ENCODE measurements at regions not wholly inside any gene's neighbourhood (a gene's known extent, or its start where the extent isn't known, plus 50 kb on each side); places are given as distances from the start of the nearest gene placed in this dataset.

DNA sequence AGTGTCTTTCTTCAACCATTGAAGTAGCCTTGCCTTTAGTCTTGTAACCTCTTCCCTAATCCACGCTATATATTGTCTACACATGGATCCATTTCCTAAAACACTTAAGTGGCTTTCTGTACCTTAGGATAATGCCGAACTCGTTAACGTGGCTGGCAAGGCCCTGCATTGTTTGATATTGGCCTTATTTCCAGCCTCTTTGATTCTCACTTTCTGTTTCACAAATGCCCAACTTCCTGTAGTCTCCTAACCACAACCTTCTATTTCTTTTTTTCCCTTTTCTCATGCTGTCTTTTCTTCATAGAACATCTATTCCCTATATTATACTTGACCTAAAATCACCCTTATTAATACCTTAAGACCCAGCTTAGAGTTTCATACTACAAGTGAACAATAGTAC lies 536.0 kb downstream of the LMO4 start:
- FAIRE-seq (no peak), DNase-seq (no peak)
- Histone ChIP-seq H3K27ac (ENCODE audit: low read depth in 2 of 2, low read length in 2 of 2) (no peak overlapping the region), H3K4me3 (ENCODE audit: low read length in 3 of 3) (no peak overlapping the region), H3K27me3 (ENCODE audit: control insufficient read depth, insufficient read depth, low read length) (no peaks in the 10 kb centered on the region), H3K9me3 (ENCODE audit: control insufficient read depth in 2 of 3, insufficient read depth in 1 of 3, low read length in 3 of 3) (peaks cover 0 to 5% (median 0%) of the 10 kb centered on the region in 3 donors), H3K36me3 (ENCODE audit: control insufficient read depth in 2 of 3, insufficient read depth in 3 of 3, low read length in 3 of 3) (no peaks in the 10 kb centered on the region), H3K4me1 (ENCODE audit: control insufficient read depth in 2 of 3, insufficient read depth in 2 of 3, low read depth in 1 of 3, low read length in 3 of 3) (no peaks in the 10 kb centered on the region), H3K9ac (ENCODE audit: low read length in 3 of 3) (no peak overlapping the region)
- intact Hi-C loops (cut with DNase I): no loop called here
- TF ChIP-seq, protein P1, sequence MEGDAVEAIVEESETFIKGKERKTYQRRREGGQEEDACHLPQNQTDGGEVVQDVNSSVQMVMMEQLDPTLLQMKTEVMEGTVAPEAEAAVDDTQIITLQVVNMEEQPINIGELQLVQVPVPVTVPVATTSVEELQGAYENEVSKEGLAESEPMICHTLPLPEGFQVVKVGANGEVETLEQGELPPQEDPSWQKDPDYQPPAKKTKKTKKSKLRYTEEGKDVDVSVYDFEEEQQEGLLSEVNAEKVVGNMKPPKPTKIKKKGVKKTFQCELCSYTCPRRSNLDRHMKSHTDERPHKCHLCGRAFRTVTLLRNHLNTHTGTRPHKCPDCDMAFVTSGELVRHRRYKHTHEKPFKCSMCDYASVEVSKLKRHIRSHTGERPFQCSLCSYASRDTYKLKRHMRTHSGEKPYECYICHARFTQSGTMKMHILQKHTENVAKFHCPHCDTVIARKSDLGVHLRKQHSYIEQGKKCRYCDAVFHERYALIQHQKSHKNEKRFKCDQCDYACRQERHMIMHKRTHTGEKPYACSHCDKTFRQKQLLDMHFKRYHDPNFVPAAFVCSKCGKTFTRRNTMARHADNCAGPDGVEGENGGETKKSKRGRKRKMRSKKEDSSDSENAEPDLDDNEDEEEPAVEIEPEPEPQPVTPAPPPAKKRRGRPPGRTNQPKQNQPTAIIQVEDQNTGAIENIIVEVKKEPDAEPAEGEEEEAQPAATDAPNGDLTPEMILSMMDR (IDR thresholded peaks at IDR 0.05; ENCODE audit: borderline replicate concordance, extremely low read depth, insufficient read depth): no peak

- Histone ChIP-seq H3K4me3 (ENCODE audit: low read length in 3 of 3) (no peak overlapping the region), H3K4me1 (ENCODE audit: control insufficient read depth in 2 of 3, insufficient read depth in 2 of 3, low read depth in 1 of 3, low read length in 3 of 3) (no peaks in the 10 kb centered on the region), H3K27me3 (ENCODE audit: control insufficient read depth, insufficient read depth, low read length) (no peaks in the 10 kb centered on the region), H3K27ac (ENCODE audit: low read depth in 2 of 2, low read length in 2 of 2) (no peak overlapping the region), H3K9me3 (ENCODE audit: control insufficient read depth in 2 of 3, insufficient read depth in 1 of 3, low read length in 3 of 3) (peaks cover 0 to 5% (median 0%) of the 10 kb centered on the region in 3 donors), H3K36me3 (ENCODE audit: control insufficient read depth in 2 of 3, insufficient read depth in 3 of 3, low read length in 3 of 3) (no peaks in the 10 kb centered on the region), H3K9ac (ENCODE audit: low read length in 3 of 3) (no peak overlapping the region)
- FAIRE-seq (no peak), DNase-seq (no peak)
- TF ChIP-seq, protein P1 (IDR thresholded peaks at IDR 0.05; ENCODE audit: borderline replicate concordance, extremely low read depth, insufficient read depth): no peak
- intact Hi-C loops (cut with DNase I): no loop called here
Measured at GRCh38 chr1:87866416-87866815, 537.7 kb downstream of the LMO4 start.

DNA sequence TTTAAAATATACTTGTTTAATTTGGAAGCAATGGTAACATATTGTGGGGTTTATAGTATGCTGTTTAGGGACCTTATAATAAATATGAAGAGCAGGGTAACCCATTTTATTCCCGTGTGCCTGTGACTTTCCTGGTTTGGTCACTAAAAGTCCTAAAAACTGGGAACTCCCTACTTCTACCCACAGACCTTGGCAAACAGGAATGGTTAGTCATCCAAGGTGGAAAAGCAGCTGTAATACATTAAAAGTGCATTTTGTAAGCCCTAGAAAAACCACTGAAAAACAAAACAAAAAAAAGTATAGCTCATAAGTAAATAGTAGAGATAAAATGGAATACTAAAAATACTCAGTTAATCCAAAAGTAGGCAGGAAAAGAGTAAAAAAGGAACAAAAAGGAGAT lies 538.9 kb downstream of the LMO4 start:
- H3K27me3 ChIP-seq (ENCODE audit: control insufficient read depth, insufficient read depth, low read length): no peaks in the 10 kb centered on the region
- no peak for FAIRE-seq

More for the DNA sequence above, 538.9 kb downstream of the LMO4 start:
- no peak for DNase-seq
- Histone ChIP-seq H3K36me3 (ENCODE audit: control insufficient read depth in 2 of 3, insufficient read depth in 3 of 3, low read length in 3 of 3) (no peaks in the 10 kb centered on the region), H3K27ac (ENCODE audit: low read depth in 2 of 2, low read length in 2 of 2) (no peak overlapping the region), H3K9ac (ENCODE audit: low read length in 3 of 3) (no peak overlapping the region), H3K9me3 (ENCODE audit: control insufficient read depth in 2 of 3, insufficient read depth in 1 of 3, low read length in 3 of 3) (peaks cover 0 to 5% (median 0%) of the 10 kb centered on the region in 3 donors), H3K4me3 (ENCODE audit: low read length in 3 of 3) (no peak overlapping the region), H3K4me1 (ENCODE audit: control insufficient read depth in 2 of 3, insufficient read depth in 2 of 3, low read depth in 1 of 3, low read length in 3 of 3) (no peaks in the 10 kb centered on the region)
- intact Hi-C loops (cut with DNase I): no loop called here
- TF ChIP-seq, protein P1 (IDR thresholded peaks at IDR 0.05; ENCODE audit: borderline replicate concordance, extremely low read depth, insufficient read depth): no peak
